IMR-90 (cell line): ENCODE measurements at regions not wholly inside any gene's neighbourhood (a gene's known extent, or its start where the extent isn't known, plus 50 kb on each side); places are given as distances from the start of the nearest gene placed in this dataset.
A peak's percentile ranks its signal among the peaks of the same experiment; 100 is the strongest.

ENCODE experiments used
- ATAC-seq: fragments of 200-7000 bp; cut with Tn5 transposase; 2 replicates; pipeline ENCODE4 v1.9.1; 2020; ENCODE audit warnings: low read depth, mild to moderate bottlenecking, moderate library complexity
- BruUV-seq: library from RNA; stranded (reverse); fragments of 400-500 nt; replicated peaks from 2 replicates; lab custom pipeline; 2021; lab: Mats Ljungman, UMichigan
- CTCF ChIA-PET: fragments of 300-600 bp; formaldehyde crosslinking; extraction: SDS; loops from one replicate; lab custom pipeline; 2021; ENCODE audit warnings: antibody characterized with exemption; lab: Yijun Ruan, JAX
- POLR2A ChIA-PET: fragments of 300-600 bp; sonication (Branson Sonifier 250); formaldehyde crosslinking; loops from one replicate; lab custom pipeline; 2022; ENCODE audit warnings: antibody characterized with exemption; ENCODE audit not compliant: unreplicated experiment; lab: Charles Lee
- DNase-seq: peaks from one replicate; pipeline ENCODE4 v3.0.0; 2013
- H2AFZ ChIP-seq: replicated peaks from 2 replicates; pipeline ENCODE3; 2013; ENCODE audit warnings: low read length, mild to moderate bottlenecking; ENCODE audit not compliant: poor library complexity
- H2AK5ac ChIP-seq: 2 replicates; pipeline ENCODE4 v1.6.1; 2013; ENCODE audit warnings: low read depth, low read length, inconsistent platforms
- H2AK9ac ChIP-seq: replicated peaks from 2 replicates; pipeline ENCODE3; 2013; ENCODE audit warnings: mild to moderate bottlenecking, low read depth, low read length, moderate library complexity; ENCODE audit not compliant: poor library complexity
- H2BK120ac ChIP-seq: 2 replicates; pipeline ENCODE4 v1.6.1; 2013; ENCODE audit warnings: low read depth, low read length, inconsistent platforms
- H2BK15ac ChIP-seq: 3 replicates; pipeline ENCODE4 v1.6.1; 2013; ENCODE audit warnings: low read depth, low read length, inconsistent platforms
- H2BK20ac ChIP-seq: 2 replicates; pipeline ENCODE4 v1.6.1; 2013; ENCODE audit warnings: low read depth, mild to moderate bottlenecking, inconsistent platforms, low read length, moderate library complexity
- H2BK5ac ChIP-seq: 2 replicates; pipeline ENCODE4 v1.6.1; 2013; ENCODE audit warnings: mild to moderate bottlenecking, low read depth, low read length, inconsistent platforms; ENCODE audit not compliant: poor library complexity, severe bottlenecking
- H3K14ac ChIP-seq: replicated peaks from 2 replicates; pipeline ENCODE4 v1.6.1; 2013; ENCODE audit warnings: low read depth, low read length, inconsistent platforms
- H3K18ac ChIP-seq: 2 replicates; pipeline ENCODE4 v1.6.1; 2013; ENCODE audit warnings: low read depth, low read length, control low read depth
- H3K23ac ChIP-seq: 2 replicates; pipeline ENCODE4 v1.6.1; 2013; ENCODE audit warnings: low read depth, low read length, inconsistent platforms
- H3K27ac ChIP-seq: 2 replicates; pipeline ENCODE4 v1.5.1; 2013; ENCODE audit warnings: mild to moderate bottlenecking, control low read depth, low read length; ENCODE audit not compliant: insufficient read depth
- H3K27me3 ChIP-seq: 2 replicates; pipeline ENCODE4 v1.6.1; 2013; ENCODE audit warnings: low read length; ENCODE audit not compliant: control insufficient read depth, insufficient read depth
- H3K36me3 ChIP-seq: 2 replicates; pipeline ENCODE4 v1.6.1; 2013; ENCODE audit warnings: low read length, mixed read lengths; ENCODE audit not compliant: control insufficient read depth, insufficient read depth
- H3K4ac ChIP-seq: 2 replicates; pipeline ENCODE4 v1.6.1; 2013; ENCODE audit warnings: low read depth, low read length, inconsistent platforms
- H3K4me1 ChIP-seq: 2 replicates; pipeline ENCODE4 v1.6.1; 2013; ENCODE audit warnings: low read length, mixed read lengths; ENCODE audit not compliant: control insufficient read depth, insufficient read depth
- H3K4me2 ChIP-seq: 2 replicates; pipeline ENCODE4 v1.6.1; 2013; ENCODE audit warnings: low read depth, mild to moderate bottlenecking, control low read depth, low read length, moderate library complexity
- H3K4me3 ChIP-seq: 2 replicates; pipeline ENCODE4 v1.5.1; 2013; ENCODE audit warnings: low read depth, mild to moderate bottlenecking, control low read depth, low read length, moderate library complexity; ENCODE audit not compliant: insufficient read depth
- H3K56ac ChIP-seq: 2 replicates; pipeline ENCODE4 v1.6.1; 2013; ENCODE audit warnings: low read length, inconsistent platforms; ENCODE audit not compliant: insufficient read depth; ENCODE audit errors: extremely low read depth
- H3K79me1 ChIP-seq, 2 experiments: 2 replicates each; pipeline ENCODE4 v1.6.1; 2013; ENCODE audit warnings: low read length in 2 of 2, inconsistent platforms in 1 of 2, low read depth in 1 of 2
- H3K9ac ChIP-seq: 2 replicates; pipeline ENCODE4 v1.6.1; 2013; ENCODE audit warnings: low read depth, low read length, control low read depth
- H3K9me1 ChIP-seq: 2 replicates; pipeline ENCODE4 v1.6.1; 2013; ENCODE audit warnings: low read length, inconsistent platforms; ENCODE audit not compliant: insufficient read depth
- H3K9me3 ChIP-seq: 2 replicates; pipeline ENCODE4 v1.6.1; 2013; ENCODE audit warnings: low read length; ENCODE audit not compliant: control insufficient read depth, insufficient read depth
- H4K20me1 ChIP-seq: 2 replicates; pipeline ENCODE4 v1.6.1; 2013; ENCODE audit warnings: low read length, inconsistent platforms; ENCODE audit not compliant: insufficient read depth
- H4K5ac ChIP-seq: 2 replicates; pipeline ENCODE4 v1.6.1; 2013; ENCODE audit warnings: mild to moderate bottlenecking, low read depth, low read length, control low read depth
- H4K8ac ChIP-seq, 2 experiments: 2 replicates each; pipeline ENCODE4 v1.6.1; 2013; ENCODE audit warnings: low read depth in 2 of 2, low read length in 2 of 2, control low read depth in 1 of 2, inconsistent platforms in 1 of 2
- H4K91ac ChIP-seq: 2 replicates; pipeline ENCODE4 v1.6.1; 2013; ENCODE audit warnings: low read depth, low read length, inconsistent platforms; ENCODE audit not compliant: insufficient read depth
- CHD1 ChIP-seq: IDR thresholded peaks from 2 replicates; pipeline ENCODE4 v1.6.1; 2012; ENCODE audit warnings: low read depth, low read length, improper control_type of control experiment
- ELK1 ChIP-seq: fragments of 150-350 bp; IDR thresholded peaks from 2 replicates; pipeline ENCODE4 v1.6.1; 2016; ENCODE audit warnings: low read depth, mild to moderate bottlenecking, low read length, moderate library complexity, borderline replicate concordance
- FOS ChIP-seq: fragments of 150-350 bp; IDR thresholded peaks from 2 replicates; pipeline ENCODE4 v1.6.1; 2016; ENCODE audit warnings: low read depth, low read length
- MAFK ChIP-seq: IDR thresholded peaks from 2 replicates; pipeline ENCODE4 v1.6.1; 2012; ENCODE audit warnings: low read depth, low read length, improper control_type of control experiment
- NFE2L2 ChIP-seq: fragments of 150-350 bp; IDR thresholded peaks from 2 replicates; pipeline ENCODE4 v1.6.1; 2016; ENCODE audit warnings: low read depth, mild to moderate bottlenecking, low read length
- RFX5 ChIP-seq: IDR thresholded peaks from 2 replicates; pipeline ENCODE4 v1.8.0; 2012; ENCODE audit warnings: low read depth, mild to moderate bottlenecking, low read length, moderate library complexity
- WGBS, 2 experiments: methylation state at CpG; one replicate each; pipeline versions ENCODE4 v1.1.5 to v1.1.7; 2013; ENCODE audit warnings: missing lambda C conversion rate in 2 of 2; ENCODE audit not compliant: insufficient read length in 1 of 2; ENCODE audit errors: extremely low coverage in 2 of 2; 5-methylcytosine and 5-hydroxymethylcytosine counted together
- dilution Hi-C: fragments of 300-500 bp; cut with HindIII; formaldehyde crosslinking; loops from one replicate; pipeline ENCODE4 v1.14.3; 2018; ENCODE audit warnings: low sequenced_read_pairs; ENCODE audit not compliant: unreplicated experiment
- in situ Hi-C: fragments of 300-500 bp; cut with MboI; formaldehyde crosslinking; loops from 3 replicates; pipeline ENCODE4 v1.14.3; 2019; ENCODE audit warnings: low sequenced_read_pairs, inconsistent platforms, mixed read lengths
- intact Hi-C: fragments of 100-400 bp; cut with micrococcal nuclease; formaldehyde crosslinking; loops from 2 replicates; pipeline ENCODE4 v1.10.0; 2022

DNA sequence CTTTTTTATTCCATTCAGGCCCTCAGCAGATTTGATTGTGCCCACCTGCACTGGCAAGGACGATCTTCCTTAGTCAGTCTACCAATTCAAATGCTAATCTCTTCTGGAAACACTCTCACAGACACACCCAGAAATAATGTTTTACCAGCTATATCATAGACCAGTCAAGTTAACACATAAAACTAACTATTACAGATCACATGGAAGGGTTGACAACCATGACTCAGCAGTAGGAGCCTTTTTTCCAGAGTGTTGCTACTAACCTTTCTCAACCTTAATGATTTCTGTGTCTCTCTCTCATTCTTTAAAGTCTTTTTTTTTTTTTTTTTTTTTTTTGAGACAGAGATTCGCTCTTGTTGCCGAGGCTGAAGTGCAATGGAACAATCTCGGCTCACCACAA, 68.7 kb upstream of the KCNK12 start:
- H2AK5ac ChIP-seq, result no peak overlapping the region
- no peak overlapping the region for H3K23ac ChIP-seq
- no peaks in the 10 kb centered on the region for H3K4me1 ChIP-seq
- CTCF ChIA-PET, result interaction anchor here (0.7 kb wide), 1 partner anchor 100 kb away, joined by 3 read pairs; no protein-coding TSS in a partner anchor
- H3K4ac ChIP-seq, result no peak overlapping the region
- H3K27me3 ChIP-seq, result peaks cover 26% of the 10 kb centered on the region
- H3K36me3 ChIP-seq, result no peaks in the 10 kb centered on the region
- no peak overlapping the region for H4K5ac ChIP-seq
- POLR2A ChIA-PET, result no interaction called here
- H3K79me1 ChIP-seq, result no peaks in the 10 kb centered on the region
- dilution Hi-C loops, result no loop called here
- H3K56ac ChIP-seq, result no peak overlapping the region
- H3K4me2 ChIP-seq, result no peak overlapping the region
- H2BK15ac ChIP-seq, result no peak overlapping the region
- 40% methylated on average over 1 of the region's 4 CpGs; no CpG with 5 or more reads in 1 of the 2 experiments for WGBS, 2 experiments
- intact Hi-C loops, result no loop called here
- TF ChIP-seq RFX5 (no peak), NFE2L2 (peak; percentile 63), FOS (no peak), CHD1 (no peak), ELK1 (no peak), MAFK (no peak)
- no peak overlapping the region for H4K91ac ChIP-seq
- no peak overlapping the region for H4K8ac ChIP-seq
- no peak overlapping the region for H3K27ac ChIP-seq
- H3K9me1 ChIP-seq, result no peaks in the 10 kb centered on the region
- no peaks in the 10 kb centered on the region for H3K9me3 ChIP-seq
- no peak overlapping the region for H2AFZ ChIP-seq
- no peak overlapping the region for H2AK9ac ChIP-seq
- no peak overlapping the region for H3K4me3 ChIP-seq
- no peak overlapping the region for H3K18ac ChIP-seq
- H2BK120ac ChIP-seq, result no peak overlapping the region
- no peak for ATAC-seq
- H4K20me1 ChIP-seq, result no peaks in the 10 kb centered on the region
- H3K9ac ChIP-seq, result no peak overlapping the region
- BruUV-seq, result no TSS peak
- H2BK5ac ChIP-seq, result no peak overlapping the region
- no peak overlapping the region for H3K14ac ChIP-seq
- DNase-seq, result no peak
- no peak overlapping the region for H2BK20ac ChIP-seq
- in situ Hi-C loops, result no loop called here
